ENCODE measurements at regions not wholly inside any gene's neighbourhood (a gene's known extent, or its start where the extent isn't known, plus 50 kb on each side); places are given as distances from the start of the nearest gene placed in this dataset.

GRCh38 chr2:104641786-104642185, 212.1 kb upstream of the POU3F3 start:
- Mint-ChIP-seq H3K4me1 (peaks cover 18% of the 10 kb centered on the region), H3K27me3 (ENCODE audit: insufficient read depth, low read depth) (peaks cover 6% of the 10 kb centered on the region), H3K4me3 (no peak overlapping the region), H3K9me3 (peaks cover 8% of the 10 kb centered on the region), H3K27ac (no peak overlapping the region), H3K36me3 (no peaks in the 10 kb centered on the region)
- no peaks in the 10 kb centered on the region for H3K9me3 ChIP-seq (ENCODE audit: low read depth)
- DNase-seq (ENCODE audit: low spot score): no peak
- no peak overlapping the region for H3K4me2 ChIP-seq
- no peaks in the 10 kb centered on the region for H3K36me3 ChIP-seq
- no peak overlapping the region for H3K9ac ChIP-seq
- no peak overlapping the region for H2AFZ ChIP-seq (replicated peaks)
- H3K4me3 ChIP-seq: no peak overlapping the region
- no peak overlapping the region for H3K27ac ChIP-seq
- H3F3A ChIP-seq (ENCODE audit: low read depth): no peaks in the 10 kb centered on the region
- no peaks in the 10 kb centered on the region for H3K79me2 ChIP-seq (ENCODE audit: low read depth)
- TF ChIP-seq EZH2 (IDR thresholded peaks at IDR 0.05) (no peak), EZH2phosphoT487 (IDR thresholded peaks at IDR 0.05) (no peak), CTCF (IDR thresholded peaks at IDR 0.05) (no peak)
- no peaks in the 10 kb centered on the region for H4K20me1 ChIP-seq (ENCODE audit: low read depth)
- no peaks in the 10 kb centered on the region for H3K27me3 ChIP-seq
- no peaks in the 10 kb centered on the region for H3K4me1 ChIP-seq

- Histone ChIP-seq H3K9me3 (ENCODE audit: low read depth) (no peaks in the 10 kb centered on the region), H3K9ac (no peak overlapping the region), H3K79me2 (ENCODE audit: low read depth) (no peaks in the 10 kb centered on the region), H4K20me1 (ENCODE audit: low read depth) (no peaks in the 10 kb centered on the region), H3K27me3 (no peaks in the 10 kb centered on the region), H3K27ac (no peak overlapping the region), H3K4me3 (no peak overlapping the region), H3K4me2 (no peak overlapping the region), H3K4me1 (no peaks in the 10 kb centered on the region), H2AFZ (replicated peaks) (no peak overlapping the region), H3F3A (ENCODE audit: low read depth) (no peaks in the 10 kb centered on the region), H3K36me3 (no peaks in the 10 kb centered on the region)
- Mint-ChIP-seq H3K27me3 (ENCODE audit: insufficient read depth, low read depth) (no peaks in the 10 kb centered on the region), H3K9me3 (peaks cover 5% of the 10 kb centered on the region), H3K4me3 (no peak overlapping the region), H3K27ac (no peak overlapping the region), H3K4me1 (peaks cover 3% of the 10 kb centered on the region), H3K36me3 (no peaks in the 10 kb centered on the region)
- TF ChIP-seq CTCF (IDR thresholded peaks at IDR 0.05): no peak
- TF ChIP-seq EZH2phosphoT487 (IDR thresholded peaks at IDR 0.05): no peak
- no peak for TF ChIP-seq EZH2 (IDR thresholded peaks at IDR 0.05)
- DNase-seq (ENCODE audit: low spot score): no peak
Observed at GRCh38 chr2:104648376-104648775, 205.5 kb upstream of the POU3F3 start.

- H3K27ac Mint-ChIP-seq: no peak overlapping the region
- no peak for TF ChIP-seq EZH2phosphoT487 (IDR thresholded peaks at IDR 0.05)
- no peak for TF ChIP-seq EZH2 (IDR thresholded peaks at IDR 0.05)
- TF ChIP-seq CTCF (IDR thresholded peaks at IDR 0.05): no peak
- H3K27me3 ChIP-seq: no peaks in the 10 kb centered on the region
- no peaks in the 10 kb centered on the region for H3K9me3 Mint-ChIP-seq
- H3K9ac ChIP-seq: no peak overlapping the region
- no peaks in the 10 kb centered on the region for H3K79me2 ChIP-seq (ENCODE audit: low read depth)
- H3K4me3 Mint-ChIP-seq: no peak overlapping the region
- H3K36me3 Mint-ChIP-seq: no peaks in the 10 kb centered on the region
- peaks cover 5% of the 10 kb centered on the region for H3K4me1 Mint-ChIP-seq
- no peaks in the 10 kb centered on the region for H3K4me1 ChIP-seq
- no peaks in the 10 kb centered on the region for H3K9me3 ChIP-seq (ENCODE audit: low read depth)
- H3K27ac ChIP-seq: no peak overlapping the region
- DNase-seq (ENCODE audit: low spot score): no peak
- H2AFZ ChIP-seq (replicated peaks): no peak overlapping the region
- no peak overlapping the region for H3K4me3 ChIP-seq
- H3K4me2 ChIP-seq: no peak overlapping the region
- H3F3A ChIP-seq (ENCODE audit: low read depth): no peaks in the 10 kb centered on the region
- H3K27me3 Mint-ChIP-seq (ENCODE audit: insufficient read depth, low read depth): no peaks in the 10 kb centered on the region
- no peaks in the 10 kb centered on the region for H3K36me3 ChIP-seq
- no peaks in the 10 kb centered on the region for H4K20me1 ChIP-seq (ENCODE audit: low read depth)
Observed at GRCh38 chr2:104649866-104650265, 204.0 kb upstream of the POU3F3 start.

All from neural progenitor cell (in vitro differentiated cells).